Nephron progenitor cell (in vitro differentiated cells): ENCODE measurements at regions not wholly inside any gene's neighbourhood (a gene's known extent, or its start where the extent isn't known, plus 50 kb on each side); places are given as distances from the start of the nearest gene placed in this dataset.

ENCODE experiments used
- DNase-seq: peaks from one replicate; pipeline ENCODE4 v3.0.0; 2021
- H3K27ac Mint-ChIP-seq: 2 replicates; pipeline ENCODE4 v1.8.0; 2021; ENCODE audit warnings: mild to moderate bottlenecking, moderate library complexity, mixed read lengths
- H3K27me3 Mint-ChIP-seq: 2 replicates; pipeline ENCODE4 v1.8.0; 2021; ENCODE audit warnings: mild to moderate bottlenecking, low read depth, mixed read lengths; ENCODE audit not compliant: poor library complexity
- H3K36me3 Mint-ChIP-seq: 2 replicates; pipeline ENCODE4 v1.8.0; 2021; ENCODE audit warnings: low read depth, mixed read lengths
- H3K4me1 Mint-ChIP-seq: 2 replicates; pipeline ENCODE4 v1.8.0; 2021; ENCODE audit warnings: mixed read lengths
- H3K4me3 Mint-ChIP-seq: 2 replicates; pipeline ENCODE4 v1.8.0; 2021; ENCODE audit warnings: mild to moderate bottlenecking, moderate library complexity, mixed read lengths
- H3K9me3 Mint-ChIP-seq: 2 replicates; pipeline ENCODE4 v1.8.0; 2021; ENCODE audit warnings: mild to moderate bottlenecking, moderate library complexity, mixed read lengths
- TF ChIP-seq, protein P1 (sequence below): fragments of 200-600 bp; sonication (generic); IDR thresholded peaks from 2 replicates; pipeline ENCODE4 v1.5.0; 2021; ENCODE audit warnings: antibody characterized with exemption

DNA sequence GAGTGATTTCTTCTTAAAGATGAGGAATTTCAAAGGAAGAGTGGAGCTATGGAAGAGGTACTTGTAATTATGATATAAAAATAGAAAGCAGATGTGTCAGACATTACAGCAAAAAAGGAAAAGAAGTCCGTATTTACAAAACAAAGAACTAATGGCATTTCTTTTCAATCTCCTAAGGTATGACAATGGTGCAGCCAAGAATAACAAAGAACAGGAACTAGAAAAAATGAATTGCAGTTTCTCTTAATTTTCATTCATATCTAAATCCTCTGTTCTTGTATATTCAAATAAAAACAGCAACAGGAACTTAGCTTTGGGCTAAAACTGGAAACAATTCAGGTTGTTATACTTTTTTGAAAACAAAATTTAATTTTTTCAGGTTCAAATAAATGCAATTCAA is 105.1 kb downstream of the SPRY1 start:
- Mint-ChIP-seq H3K9me3 (peaks cover 50% of the 10 kb centered on the region), H3K4me1 (peaks cover 28% of the 10 kb centered on the region), H3K4me3 (no peak overlapping the region), H3K36me3 (peaks cover 29% of the 10 kb centered on the region), H3K27me3 (no peaks in the 10 kb centered on the region), H3K27ac (no peak overlapping the region)
- TF ChIP-seq, protein P1, sequence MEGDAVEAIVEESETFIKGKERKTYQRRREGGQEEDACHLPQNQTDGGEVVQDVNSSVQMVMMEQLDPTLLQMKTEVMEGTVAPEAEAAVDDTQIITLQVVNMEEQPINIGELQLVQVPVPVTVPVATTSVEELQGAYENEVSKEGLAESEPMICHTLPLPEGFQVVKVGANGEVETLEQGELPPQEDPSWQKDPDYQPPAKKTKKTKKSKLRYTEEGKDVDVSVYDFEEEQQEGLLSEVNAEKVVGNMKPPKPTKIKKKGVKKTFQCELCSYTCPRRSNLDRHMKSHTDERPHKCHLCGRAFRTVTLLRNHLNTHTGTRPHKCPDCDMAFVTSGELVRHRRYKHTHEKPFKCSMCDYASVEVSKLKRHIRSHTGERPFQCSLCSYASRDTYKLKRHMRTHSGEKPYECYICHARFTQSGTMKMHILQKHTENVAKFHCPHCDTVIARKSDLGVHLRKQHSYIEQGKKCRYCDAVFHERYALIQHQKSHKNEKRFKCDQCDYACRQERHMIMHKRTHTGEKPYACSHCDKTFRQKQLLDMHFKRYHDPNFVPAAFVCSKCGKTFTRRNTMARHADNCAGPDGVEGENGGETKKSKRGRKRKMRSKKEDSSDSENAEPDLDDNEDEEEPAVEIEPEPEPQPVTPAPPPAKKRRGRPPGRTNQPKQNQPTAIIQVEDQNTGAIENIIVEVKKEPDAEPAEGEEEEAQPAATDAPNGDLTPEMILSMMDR: no peak
- DNase-seq: no peak

DNA sequence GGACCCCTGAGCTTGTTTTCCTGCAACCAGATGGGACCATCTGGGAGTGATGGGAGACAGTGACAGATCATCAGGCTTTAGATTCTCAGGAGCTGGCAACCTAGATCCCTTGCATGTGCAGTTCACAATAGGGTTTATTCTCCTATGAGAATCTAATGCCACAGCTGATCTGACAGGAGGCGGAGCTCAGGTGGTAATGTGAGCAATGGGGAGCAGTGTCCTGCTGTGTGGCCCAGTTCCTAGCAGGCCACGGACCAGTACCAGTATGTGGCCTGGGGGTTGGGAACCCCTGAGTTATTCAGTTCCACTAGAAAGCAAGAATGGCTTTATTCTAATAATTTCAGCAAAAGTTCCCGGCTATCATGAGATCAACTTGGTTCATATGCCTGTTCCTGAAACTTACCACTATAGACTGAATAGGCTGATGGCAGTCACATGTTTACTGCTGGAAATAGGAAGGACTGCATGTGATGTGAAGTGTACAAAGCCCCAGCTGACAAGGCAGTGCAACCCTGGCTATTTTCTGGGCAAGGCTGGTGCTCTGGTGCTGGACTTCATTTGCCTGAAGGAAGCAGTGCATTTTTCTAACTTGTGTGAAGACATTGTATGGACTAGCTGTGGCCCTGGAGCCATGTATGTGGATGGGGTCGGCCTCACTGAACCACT is 107.2 kb downstream of the SPRY1 start:
- H3K27me3 Mint-ChIP-seq: no peaks in the 10 kb centered on the region
- DNase-seq: no peak
- peaks cover 39% of the 10 kb centered on the region for H3K4me1 Mint-ChIP-seq
- peak overlapping the region; percentile 80 for H3K27ac Mint-ChIP-seq
- peaks cover 29% of the 10 kb centered on the region for H3K36me3 Mint-ChIP-seq
- TF ChIP-seq, protein P1: no peak
- H3K4me3 Mint-ChIP-seq: peak overlapping the region; percentile 19
- H3K9me3 Mint-ChIP-seq: peaks cover 40% of the 10 kb centered on the region

DNA sequence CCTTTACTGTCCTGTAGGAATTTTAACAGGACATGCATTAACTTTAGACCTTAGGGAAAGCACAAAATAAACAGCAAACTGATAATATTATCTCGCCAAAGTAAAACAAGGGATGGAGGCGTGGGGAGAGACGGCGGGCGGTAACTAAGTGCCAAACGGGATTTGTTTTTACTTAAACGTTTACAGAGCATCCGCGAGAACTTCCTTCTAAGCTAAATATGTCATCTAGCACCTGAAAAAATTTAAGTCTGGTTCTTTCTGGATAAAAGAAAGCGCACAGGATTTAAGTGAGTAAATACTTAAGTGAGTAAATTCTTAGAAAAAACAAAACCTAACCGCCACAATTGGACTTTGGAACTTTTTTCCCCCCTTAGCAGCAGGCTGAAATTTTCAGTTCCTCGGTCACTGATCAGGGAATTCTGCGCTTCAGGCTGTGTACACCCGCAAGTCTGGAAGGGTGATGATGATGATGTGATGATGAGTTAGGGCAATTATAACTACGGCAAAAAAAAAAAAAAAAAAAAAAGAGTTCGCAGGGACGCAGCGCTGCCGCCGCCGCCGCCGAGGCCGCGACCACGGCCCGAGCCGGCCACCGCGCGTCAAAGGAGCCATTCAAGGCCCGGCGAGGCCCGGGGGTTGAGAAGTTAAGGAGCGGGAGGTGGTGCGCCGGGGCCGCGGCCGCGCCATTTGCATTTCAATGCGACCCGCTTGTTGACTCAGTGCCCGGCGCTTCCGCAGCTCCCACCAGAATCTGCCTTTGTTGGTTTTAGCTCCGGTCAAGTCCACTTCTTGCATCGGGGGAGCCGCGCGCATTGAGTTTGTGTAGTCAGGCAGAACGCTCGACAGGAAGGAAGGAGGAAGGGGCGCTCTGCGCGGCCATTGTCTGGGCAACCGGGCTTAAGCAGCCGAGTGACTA is 108.8 kb downstream of the SPRY1 start:
- DNase-seq: peak; percentile 82
- TF ChIP-seq, protein P1: no peak
- H3K4me1 Mint-ChIP-seq: peaks cover 48% of the 10 kb centered on the region
- H3K27me3 Mint-ChIP-seq: no peaks in the 10 kb centered on the region
- peaks cover 23% of the 10 kb centered on the region for H3K36me3 Mint-ChIP-seq
- H3K27ac Mint-ChIP-seq: peak overlapping the region; percentile 99
- H3K4me3 Mint-ChIP-seq: peak overlapping the region; percentile 84
- peaks cover 32% of the 10 kb centered on the region for H3K9me3 Mint-ChIP-seq

DNA sequence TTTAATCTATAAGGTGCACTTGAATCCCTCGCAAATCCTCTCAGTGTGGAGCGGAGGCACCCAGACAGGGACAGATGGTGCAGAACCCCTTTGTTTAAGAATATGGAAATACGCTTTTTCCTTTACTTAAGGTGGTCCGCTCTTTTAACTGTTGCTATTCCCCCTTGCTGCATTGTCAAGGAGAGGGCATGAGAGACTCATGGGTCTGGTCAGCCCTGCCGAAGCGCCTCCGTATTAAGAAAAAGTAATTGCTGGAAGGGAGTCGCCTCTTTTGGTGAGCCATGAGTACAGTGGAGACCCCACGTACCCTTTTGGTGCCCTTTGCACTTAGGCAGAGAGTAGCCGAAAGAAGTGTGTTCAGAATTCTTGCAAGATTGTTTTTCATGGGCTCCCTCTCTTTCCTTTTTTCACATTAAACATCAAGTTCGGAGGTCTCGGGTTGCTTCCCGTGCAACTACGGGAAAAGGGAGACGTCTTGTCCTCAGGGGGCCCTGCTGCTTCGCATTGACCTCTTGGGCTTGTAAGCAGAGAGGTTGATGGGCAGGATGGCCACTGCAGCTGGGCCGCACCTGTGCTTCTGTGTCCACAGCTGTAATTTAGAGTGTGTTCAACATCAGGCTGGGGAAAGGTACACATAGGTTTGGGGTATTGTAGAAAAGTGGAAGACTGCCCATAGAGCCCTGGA is 109.6 kb downstream of the SPRY1 start:
- TF ChIP-seq, protein P1: no peak
- H3K36me3 Mint-ChIP-seq: peaks cover 15% of the 10 kb centered on the region
- H3K4me1 Mint-ChIP-seq: peaks cover 52% of the 10 kb centered on the region
- H3K9me3 Mint-ChIP-seq: peaks cover 30% of the 10 kb centered on the region
- H3K4me3 Mint-ChIP-seq: peak overlapping the region; percentile 84
- DNase-seq: peak; percentile 14
- peak overlapping the region; percentile 98 for H3K27ac Mint-ChIP-seq
- H3K27me3 Mint-ChIP-seq: no peaks in the 10 kb centered on the region

DNA sequence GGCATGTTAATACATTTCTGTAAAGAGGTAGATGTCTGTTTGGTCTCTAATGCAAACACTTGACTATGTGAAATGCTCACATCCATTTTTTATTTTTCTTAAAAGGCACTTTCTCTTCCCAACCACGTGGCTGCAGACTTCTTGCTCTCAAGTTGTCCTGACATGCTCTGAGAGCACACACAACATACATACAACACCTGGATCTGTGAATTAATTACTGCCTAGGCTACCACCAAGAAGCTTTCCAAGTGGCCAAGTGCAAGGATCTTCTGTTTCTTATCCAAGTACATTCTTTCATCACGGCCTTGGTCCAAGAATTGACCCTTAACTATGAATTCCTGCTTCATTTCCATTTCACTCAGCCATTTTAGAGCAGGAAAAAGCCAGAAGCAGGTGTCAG is 110.8 kb downstream of the SPRY1 start:
- H3K27ac Mint-ChIP-seq: no peak overlapping the region
- no peaks in the 10 kb centered on the region for H3K27me3 Mint-ChIP-seq
- DNase-seq: no peak
- H3K4me1 Mint-ChIP-seq: peaks cover 52% of the 10 kb centered on the region
- peaks cover 27% of the 10 kb centered on the region for H3K9me3 Mint-ChIP-seq
- H3K4me3 Mint-ChIP-seq: no peak overlapping the region
- TF ChIP-seq, protein P1: no peak
- H3K36me3 Mint-ChIP-seq: peaks cover 4% of the 10 kb centered on the region
